GM23248 (cell line): ENCODE measurements at regions not wholly inside any gene's neighbourhood (a gene's known extent, or its start where the extent isn't known, plus 50 kb on each side); places are given as distances from the start of the nearest gene placed in this dataset.
"Not testable (repeated sequence)": the region's sequence is repeated elsewhere in the genome, so short reads cannot be mapped to it uniquely, and the experiment has no call there.

Experiments used
- DNase-seq: peaks from one replicate; pipeline ENCODE4 v3.0.0-alpha.2; 2015
- H2AFZ ChIP-seq: fragments of 200-600 bp; sonication (generic); 2 replicates; pipeline ENCODE4 v1.6.1; 2016; ENCODE audit warnings: antibody characterized with exemption
- H3F3A ChIP-seq: fragments of 200-600 bp; sonication (generic); 2 replicates; pipeline ENCODE4 v1.6.1; 2016; ENCODE audit warnings: mild to moderate bottlenecking, antibody characterized with exemption, mixed run types; ENCODE audit not compliant: insufficient read depth
- H3K27ac ChIP-seq: fragments of 200-600 bp; sonication (generic); 2 replicates; pipeline ENCODE4 v1.5.1; 2016; ENCODE audit warnings: mild to moderate bottlenecking
- H3K27me3 ChIP-seq: fragments of 200-600 bp; sonication (generic); replicated peaks from 2 replicates; pipeline ENCODE4 v1.6.1; 2016; ENCODE audit warnings: mild to moderate bottlenecking; ENCODE audit not compliant: insufficient read depth
- H3K36me3 ChIP-seq: fragments of 200-600 bp; sonication (generic); 2 replicates; pipeline ENCODE4 v1.6.1; 2016; ENCODE audit warnings: low read depth, mild to moderate bottlenecking
- H3K4me1 ChIP-seq: fragments of 200-600 bp; sonication (generic); 2 replicates; pipeline ENCODE4 v1.6.1; 2016; ENCODE audit warnings: mild to moderate bottlenecking; ENCODE audit not compliant: insufficient read depth
- H3K4me2 ChIP-seq: fragments of 200-600 bp; sonication (generic); one replicate; pipeline ENCODE4 v1.6.1; 2016; ENCODE audit warnings: mild to moderate bottlenecking; ENCODE audit not compliant: unreplicated experiment
- H3K4me3 ChIP-seq: fragments of 200-600 bp; sonication (generic); 2 replicates; pipeline ENCODE4 v1.5.1; 2016; ENCODE audit warnings: mild to moderate bottlenecking
- H3K79me2 ChIP-seq: fragments of 200-600 bp; sonication (generic); 2 replicates; pipeline ENCODE4 v1.6.1; 2016; ENCODE audit warnings: mild to moderate bottlenecking; ENCODE audit not compliant: insufficient read depth
- H3K9ac ChIP-seq: fragments of 200-600 bp; sonication (generic); 2 replicates; pipeline ENCODE4 v1.6.1; 2016; ENCODE audit warnings: mild to moderate bottlenecking
- H3K9me2 ChIP-seq: fragments of 200-600 bp; sonication (generic); 2 replicates; pipeline ENCODE4 v1.6.1; 2016; ENCODE audit warnings: mixed run types, mild to moderate bottlenecking, moderate library complexity; ENCODE audit not compliant: insufficient read depth
- H3K9me3 ChIP-seq: fragments of 200-600 bp; sonication (generic); one replicate; pipeline ENCODE4 v1.6.1; 2017; ENCODE audit warnings: low read depth
- H4K20me1 ChIP-seq: fragments of 200-600 bp; sonication (generic); 2 replicates; pipeline ENCODE4 v1.6.0; 2016; ENCODE audit not compliant: insufficient read depth
- EZH2 ChIP-seq: fragments of 200-600 bp; sonication (generic); IDR thresholded peaks from 2 replicates; pipeline ENCODE4 v1.6.1; 2018; ENCODE audit warnings: antibody characterized with exemption, mild to moderate bottlenecking; ENCODE audit not compliant: insufficient read depth, poor library complexity, severe bottlenecking
- EZH2phosphoT487 ChIP-seq: fragments of 200-600 bp; sonication (generic); IDR thresholded peaks from 2 replicates; pipeline ENCODE4 v1.6.1; 2018; ENCODE audit warnings: antibody characterized with exemption, moderate library complexity, mild to moderate bottlenecking, low read depth; ENCODE audit not compliant: insufficient read depth
- WGBS, 2 experiments: methylation state at CpG; one replicate each; pipeline ENCODE4 v1.1.6; 2015 to 2017; ENCODE audit warnings: low lambda C conversion rate in 2 of 2, low coverage in 1 of 2; ENCODE audit errors: missing lambda C conversion rate in 2 of 2; 5-methylcytosine and 5-hydroxymethylcytosine counted together
- in situ Hi-C: fragments of 300-500 bp; cut with MboI; formaldehyde crosslinking; loops from 2 replicates; pipeline ENCODE4 v1.15.0; 2020

DNA sequence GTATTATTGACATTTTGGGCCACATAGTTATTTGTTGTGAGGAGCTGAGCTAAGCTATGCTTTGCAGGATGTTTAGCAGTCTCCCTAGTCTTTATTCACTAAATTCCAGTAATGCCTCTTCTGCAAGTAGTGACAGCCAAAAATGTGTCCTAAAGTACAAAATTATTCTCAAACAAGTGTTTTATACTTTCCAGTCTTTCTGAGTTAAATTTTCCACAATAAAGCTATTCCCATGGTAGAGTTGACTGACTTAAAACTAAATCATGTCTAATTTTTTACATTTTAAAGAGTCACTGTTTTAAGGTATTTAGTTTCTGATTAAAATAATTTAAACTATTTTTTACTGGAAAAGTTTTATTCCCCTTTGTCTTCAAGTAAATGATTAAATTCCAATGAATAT is 717.8 kb upstream of the HS3ST5 start:
- Histone ChIP-seq H3K36me3 (no peaks in the 10 kb centered on the region), H3K4me1 (no peaks in the 10 kb centered on the region), H3K4me2 (no peak overlapping the region), H3K27me3 (no peaks in the 10 kb centered on the region), H3K9ac (no peak overlapping the region), H4K20me1 (no peaks in the 10 kb centered on the region), H2AFZ (no peak overlapping the region), H3K27ac (no peak overlapping the region), H3K4me3 (no peak overlapping the region), H3K9me2 (no peaks in the 10 kb centered on the region), H3K9me3 (no peaks in the 10 kb centered on the region), H3F3A (no peaks in the 10 kb centered on the region), H3K79me2 (no peaks in the 10 kb centered on the region)
- DNase-seq, result no peak
- in situ Hi-C loops, result no loop called here
- no peak for TF ChIP-seq EZH2phosphoT487
- no peak for TF ChIP-seq EZH2

DNA sequence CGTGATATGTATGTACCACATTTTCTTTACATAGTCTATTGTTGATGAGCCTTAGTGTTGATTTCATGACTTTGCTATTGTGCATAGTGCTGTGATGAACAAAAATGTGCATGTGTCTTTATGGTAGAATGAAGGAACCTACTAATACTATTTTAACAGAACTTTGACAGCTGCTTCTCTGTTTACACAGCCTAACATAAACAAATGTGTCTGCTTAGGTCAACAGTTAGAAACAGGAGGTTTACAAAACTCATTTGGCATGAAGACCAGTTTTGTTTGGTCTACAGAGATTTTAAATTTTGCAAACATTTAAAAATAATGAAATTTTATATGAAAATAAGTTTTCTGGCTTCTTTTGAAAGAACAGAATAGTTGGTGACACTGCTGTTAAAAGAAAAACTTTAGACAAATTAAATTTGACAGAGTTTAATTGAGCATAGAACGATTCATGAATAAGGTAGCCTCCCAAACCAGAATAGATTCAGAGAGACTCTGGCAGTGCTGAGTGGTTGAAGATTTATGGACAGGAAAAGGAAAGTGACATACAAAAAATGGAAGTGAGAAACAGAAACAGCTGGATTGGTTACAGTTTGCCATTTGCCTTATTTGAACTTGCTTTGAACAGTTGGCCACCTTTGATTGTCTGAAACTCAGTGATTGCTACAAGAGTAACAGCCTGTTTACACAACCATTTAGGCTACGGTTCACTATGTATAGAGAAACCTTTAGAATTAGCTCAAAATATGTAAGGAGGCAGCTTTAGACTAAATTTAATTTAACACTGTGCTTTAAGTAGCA is 715.8 kb upstream of the HS3ST5 start:
- Histone ChIP-seq H3K4me3 (no peak overlapping the region), H4K20me1 (no peaks in the 10 kb centered on the region), H3F3A (no peaks in the 10 kb centered on the region), H3K4me1 (no peaks in the 10 kb centered on the region), H3K9me2 (no peaks in the 10 kb centered on the region), H3K36me3 (no peaks in the 10 kb centered on the region), H3K79me2 (no peaks in the 10 kb centered on the region), H3K9ac (no peak overlapping the region), H3K4me2 (no peak overlapping the region), H2AFZ (no peak overlapping the region), H3K27me3 (no peaks in the 10 kb centered on the region), H3K9me3 (no peaks in the 10 kb centered on the region), H3K27ac (no peak overlapping the region)
- 19 to 21% methylated on average over 3 of the region's 3 CpGs for WGBS, 2 experiments
- in situ Hi-C loops, result no loop called here
- DNase-seq, result no peak
- no peak for TF ChIP-seq EZH2
- no peak for TF ChIP-seq EZH2phosphoT487

DNA sequence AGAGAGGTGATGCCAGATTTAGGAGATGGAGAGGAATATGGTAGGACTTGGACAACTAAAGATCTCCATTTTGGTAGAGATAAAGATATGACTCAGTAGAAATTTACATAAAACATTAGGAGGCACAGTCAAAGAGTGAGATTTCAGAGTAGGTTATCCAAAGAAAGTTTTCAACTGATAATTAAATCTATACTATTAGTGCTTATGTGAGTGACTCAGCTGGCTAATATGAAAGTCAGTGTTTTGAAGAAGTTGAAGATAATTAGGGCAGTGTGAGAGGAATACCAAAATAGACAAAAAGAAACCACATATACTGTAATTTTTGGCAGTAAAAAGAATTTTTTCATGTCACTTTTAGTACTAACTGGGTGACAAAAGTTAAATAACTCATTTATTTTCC is 712.8 kb upstream of the HS3ST5 start:
- TF ChIP-seq EZH2phosphoT487, result no peak
- no peak for TF ChIP-seq EZH2
- Histone ChIP-seq H3F3A (no peaks in the 10 kb centered on the region), H3K9me2 (no peaks in the 10 kb centered on the region), H3K27me3 (no peaks in the 10 kb centered on the region), H4K20me1 (no peaks in the 10 kb centered on the region), H3K36me3 (no peaks in the 10 kb centered on the region), H2AFZ (no peak overlapping the region), H3K27ac (no peak overlapping the region), H3K9me3 (no peaks in the 10 kb centered on the region), H3K4me1 (no peaks in the 10 kb centered on the region), H3K9ac (no peak overlapping the region), H3K4me2 (no peak overlapping the region), H3K4me3 (no peak overlapping the region), H3K79me2 (no peaks in the 10 kb centered on the region)
- no peak for DNase-seq
- in situ Hi-C loops, result no loop called here

DNA sequence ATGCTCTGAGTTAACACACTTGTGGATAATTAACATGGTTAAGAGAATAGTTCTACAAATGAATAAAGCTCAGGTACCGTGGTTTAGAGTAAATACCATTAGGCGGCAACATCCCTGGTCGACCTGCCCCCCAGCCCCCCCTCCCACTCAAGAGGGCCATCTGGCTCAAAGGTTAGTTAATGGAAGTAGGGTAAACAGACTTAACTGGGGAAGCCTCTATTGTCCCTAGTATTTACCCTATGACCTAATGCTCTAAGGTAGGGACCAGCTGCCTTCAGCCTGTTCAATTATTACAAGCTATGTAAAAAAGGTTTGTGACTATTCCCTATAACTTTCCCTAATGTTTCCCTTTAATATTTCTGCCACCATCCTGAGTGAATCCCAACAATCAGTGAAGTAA is 711.4 kb upstream of the HS3ST5 start:
- H3K9ac ChIP-seq, H3F3A ChIP-seq, H4K20me1 ChIP-seq, H2AFZ ChIP-seq, DNase-seq, H3K27me3 ChIP-seq, in situ Hi-C loops, H3K9me2 ChIP-seq, H3K9me3 ChIP-seq, H3K4me2 ChIP-seq, H3K27ac ChIP-seq, H3K4me1 ChIP-seq, H3K79me2 ChIP-seq, H3K36me3 ChIP-seq, H3K4me3 ChIP-seq: not testable (repeated sequence)
- 20 to 41% methylated on average over 3 of the region's 3 CpGs for WGBS, 2 experiments
